ENCODE measurements at regions not wholly inside any gene's neighbourhood (a gene's known extent, or its start where the extent isn't known, plus 50 kb on each side); places are given as distances from the start of the nearest gene placed in this dataset.
"Not testable (repeated sequence)": the region's sequence is repeated elsewhere in the genome, so short reads cannot be mapped to it uniquely, and the experiment has no call there.

DNA sequence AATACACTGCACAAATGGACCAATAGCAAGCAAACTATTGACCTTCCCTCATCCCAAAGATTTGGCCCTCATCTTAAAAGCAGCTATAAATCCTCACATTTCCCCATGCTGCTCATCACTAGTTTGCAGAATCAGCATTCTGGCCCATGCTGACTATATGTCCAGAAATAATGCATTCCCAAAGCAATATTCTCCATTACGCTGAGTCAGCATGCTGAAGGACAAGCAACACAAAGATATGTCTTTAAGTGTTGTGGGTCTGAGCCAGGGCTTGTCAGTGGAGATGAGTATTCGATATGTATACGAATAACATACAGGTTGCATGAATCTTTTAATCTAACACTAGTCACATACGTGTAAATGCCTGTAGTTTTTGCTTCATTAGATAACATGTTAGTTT lies 1045.0 kb upstream of the DDX18 start:
- no peak for DNase-seq (ENCODE audit: low read depth)

DNA sequence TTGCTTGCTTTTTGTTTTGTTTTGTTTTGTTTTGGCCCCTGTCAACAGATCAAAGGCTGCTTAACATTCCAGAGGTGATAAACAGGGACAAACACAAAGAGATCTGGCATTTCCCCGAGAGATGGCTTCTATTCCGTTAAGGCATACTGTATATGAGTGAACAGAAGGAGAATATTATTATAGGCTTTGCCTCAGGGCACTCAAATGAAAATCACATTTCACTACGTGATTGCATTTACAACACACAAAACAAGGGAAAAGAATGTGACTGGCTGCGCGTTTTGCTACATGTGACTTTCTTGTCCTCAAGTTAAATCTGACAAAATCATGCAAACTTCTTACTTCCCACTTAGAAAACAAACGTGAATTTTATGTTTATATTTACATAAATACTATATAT lies 1037.9 kb upstream of the DDX18 start:
- no peak for DNase-seq (ENCODE audit: low read depth)

DNA sequence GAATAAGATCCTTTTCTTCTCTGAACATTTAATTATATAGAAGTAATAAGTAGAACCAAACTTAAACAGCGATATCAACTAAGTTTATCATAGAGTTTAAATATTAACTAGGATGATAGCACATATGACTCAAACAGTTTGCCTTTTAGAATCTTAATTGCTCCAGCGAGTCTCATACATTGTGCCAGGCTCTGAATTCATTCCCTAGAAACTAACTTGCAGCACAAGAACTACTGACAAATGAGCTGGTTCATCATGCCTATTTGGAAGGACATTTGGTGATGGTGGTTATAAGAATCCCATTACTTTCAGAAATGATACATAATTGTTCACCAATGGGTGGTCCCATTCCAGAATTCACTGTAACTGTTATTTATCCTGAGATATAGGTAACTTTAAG lies 1026.6 kb upstream of the DDX18 start:
- DNase-seq (ENCODE audit: low read depth) = no peak

DNA sequence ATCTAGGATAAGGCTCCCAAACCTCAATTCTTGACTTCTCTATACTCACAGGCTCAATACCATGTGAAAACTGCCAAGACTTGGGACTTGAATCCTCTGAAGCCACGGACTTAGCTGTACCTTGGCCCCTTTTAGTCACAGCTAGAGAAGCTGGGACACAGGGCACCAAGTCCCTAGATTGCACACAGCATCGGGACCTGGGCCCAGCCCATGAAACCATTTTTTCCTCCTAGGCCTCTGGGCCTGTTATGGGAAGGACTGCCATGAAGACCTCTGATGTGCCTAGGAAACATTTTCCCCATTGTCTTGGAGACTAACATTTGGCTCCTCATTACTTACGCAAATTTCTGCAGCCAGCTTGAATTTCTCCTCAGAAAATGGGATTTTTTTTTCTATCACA lies 1011.8 kb upstream of the DDX18 start:
- no peak for DNase-seq (ENCODE audit: low read depth)

DNA sequence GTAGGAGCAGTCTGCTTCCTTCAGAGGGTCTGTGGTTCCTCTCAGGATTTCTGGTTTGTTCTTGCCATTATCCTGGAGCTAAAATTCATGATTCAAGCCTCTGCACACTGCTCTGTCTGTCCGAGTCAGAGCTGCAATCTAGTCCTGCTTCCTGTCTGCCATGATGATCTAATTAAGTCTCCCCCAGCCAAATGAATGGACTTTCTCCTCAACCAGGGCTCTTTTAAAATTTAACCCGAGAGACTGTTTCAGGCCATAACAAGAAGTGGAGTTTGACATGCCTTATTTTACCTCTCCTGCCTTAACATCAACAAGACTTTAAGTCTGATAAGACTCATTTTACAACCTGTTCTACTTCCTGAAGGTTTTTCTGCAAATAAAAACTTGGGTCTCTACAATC lies 1009.6 kb upstream of the DDX18 start:
- no peak for DNase-seq (ENCODE audit: low read depth)

DNA sequence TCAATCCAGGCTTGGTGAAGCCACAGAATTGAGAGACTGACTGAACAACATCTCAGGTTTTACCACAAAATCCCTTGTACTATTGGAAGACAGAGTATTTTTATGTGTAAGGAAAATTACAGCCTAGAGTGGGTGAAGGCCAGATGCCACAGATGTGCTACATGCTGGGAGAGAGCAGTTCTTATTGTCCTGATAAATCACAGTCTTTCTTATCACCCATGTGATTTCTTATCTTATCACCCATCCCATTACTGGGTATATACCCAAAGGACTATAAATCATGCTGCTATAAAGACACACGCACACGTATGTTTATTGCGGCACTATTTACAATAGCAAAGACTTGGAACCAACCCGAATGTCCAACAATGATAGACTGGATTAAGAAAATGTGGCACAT lies 1008.0 kb upstream of the DDX18 start:
- not testable (repeated sequence) for DNase-seq (ENCODE audit: low read depth)

DNA sequence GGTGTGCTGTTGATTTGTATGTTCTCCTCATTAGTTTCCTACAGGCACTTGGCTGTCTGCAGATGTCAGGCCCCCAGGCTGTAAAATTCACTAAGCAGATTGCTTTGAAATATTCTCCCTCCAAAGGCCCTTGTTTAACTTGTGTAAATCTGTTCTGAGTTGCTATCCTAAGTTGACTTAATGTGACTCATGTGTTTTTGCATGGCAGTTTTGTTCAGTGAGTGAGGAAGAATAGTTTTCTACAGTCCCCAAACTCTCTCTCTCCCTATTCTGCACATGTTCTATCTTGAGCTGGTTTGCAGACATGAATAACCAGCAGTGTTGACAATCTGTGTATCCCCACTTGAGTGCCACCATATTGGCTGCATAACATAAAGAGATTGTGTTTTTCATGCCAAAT lies 1005.4 kb upstream of the DDX18 start:
- DNase-seq (ENCODE audit: low read depth) = no peak

DNA sequence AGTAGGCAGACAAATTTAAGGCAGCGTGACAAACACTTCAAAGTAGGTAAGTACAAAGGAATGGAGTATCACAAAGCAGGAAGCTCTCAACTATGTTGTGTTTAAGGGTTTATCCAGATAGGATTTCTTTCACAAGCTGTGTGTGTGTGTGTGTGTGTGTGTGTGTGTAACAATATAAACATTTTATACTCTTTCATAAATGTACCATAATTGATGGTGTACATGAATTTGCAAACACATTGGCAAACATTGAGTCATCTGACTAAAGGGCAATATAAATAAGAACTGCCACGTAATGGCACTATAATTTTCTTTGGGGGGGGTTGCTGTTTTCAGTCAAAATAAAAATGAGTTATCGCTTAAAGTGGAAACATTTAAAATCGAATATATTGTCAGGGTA lies 1004.4 kb upstream of the DDX18 start:
- no peak for DNase-seq (ENCODE audit: low read depth)

DNA sequence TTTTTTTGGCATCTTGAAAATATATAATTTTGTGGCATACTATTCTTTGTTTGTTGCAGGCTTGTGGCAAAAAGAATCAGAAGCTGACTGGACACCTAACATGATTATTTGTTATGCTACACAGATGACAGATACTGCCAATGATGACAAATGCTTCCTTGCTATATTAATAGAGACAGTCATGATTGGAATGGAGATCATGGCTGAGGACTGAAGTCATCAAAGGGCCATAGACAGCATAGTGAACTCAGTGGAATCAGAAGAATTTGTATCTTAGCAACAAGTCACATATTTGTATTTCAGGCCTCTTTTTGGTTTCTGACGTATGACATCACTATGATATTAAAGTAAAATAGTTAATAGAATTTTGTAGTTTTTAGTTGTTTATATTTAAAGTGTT lies 1003.8 kb upstream of the DDX18 start:
- no peak for DNase-seq (ENCODE audit: low read depth)

DNA sequence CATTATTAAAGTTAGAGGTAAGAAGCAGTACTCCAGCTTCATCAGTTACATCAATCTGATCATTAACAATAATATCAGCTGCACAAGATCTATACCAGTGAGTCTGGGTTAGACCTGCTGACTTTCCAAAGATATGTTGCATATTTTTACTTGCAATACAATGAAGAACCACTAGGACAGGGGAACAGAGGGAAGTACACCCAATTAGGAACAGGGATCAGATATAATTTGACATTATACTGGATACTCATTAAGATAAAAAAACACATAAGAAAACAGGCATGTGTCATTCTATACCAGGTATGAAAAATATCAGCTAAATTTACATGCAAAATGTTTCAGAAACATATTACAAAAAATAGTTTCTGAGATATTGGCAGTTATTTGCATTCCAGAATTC lies 995.1 kb upstream of the DDX18 start:
- DNase-seq (ENCODE audit: low read depth) = no peak

DNA sequence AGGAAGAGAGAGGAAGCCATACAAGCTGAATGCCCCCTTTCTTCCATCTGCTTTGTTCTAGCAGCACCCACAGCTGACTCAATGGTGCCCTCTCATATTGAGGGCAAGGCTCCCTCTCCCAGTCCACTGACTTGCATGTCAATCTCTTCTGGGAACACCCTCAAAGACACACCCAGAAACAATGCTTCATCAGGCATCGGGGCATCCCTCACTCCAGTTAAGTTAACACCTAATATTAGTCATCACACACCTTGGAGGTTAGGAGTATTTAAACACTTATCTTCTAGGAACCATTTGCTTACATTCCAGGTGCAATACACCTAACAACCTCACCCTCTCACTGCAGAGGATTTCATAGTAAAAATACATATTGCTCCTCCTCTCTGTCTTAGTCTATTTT lies 993.5 kb upstream of the DDX18 start:
- no peak for DNase-seq (ENCODE audit: low read depth)

DNA sequence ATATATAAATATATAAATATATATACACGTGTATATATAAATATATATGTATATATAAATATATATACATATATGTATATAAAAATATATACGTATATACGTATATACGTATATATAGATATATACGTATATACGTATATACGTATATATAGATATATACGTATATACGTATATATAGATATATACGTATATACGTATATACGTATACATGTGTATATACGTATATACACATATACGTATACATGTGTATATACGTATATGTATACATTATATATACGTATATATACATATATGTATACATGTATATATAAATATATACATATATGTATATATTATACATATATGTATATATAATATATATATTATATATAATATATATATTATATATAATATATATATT lies 984.9 kb upstream of the DDX18 start:
- not testable (repeated sequence) for DNase-seq (ENCODE audit: low read depth)

DNA sequence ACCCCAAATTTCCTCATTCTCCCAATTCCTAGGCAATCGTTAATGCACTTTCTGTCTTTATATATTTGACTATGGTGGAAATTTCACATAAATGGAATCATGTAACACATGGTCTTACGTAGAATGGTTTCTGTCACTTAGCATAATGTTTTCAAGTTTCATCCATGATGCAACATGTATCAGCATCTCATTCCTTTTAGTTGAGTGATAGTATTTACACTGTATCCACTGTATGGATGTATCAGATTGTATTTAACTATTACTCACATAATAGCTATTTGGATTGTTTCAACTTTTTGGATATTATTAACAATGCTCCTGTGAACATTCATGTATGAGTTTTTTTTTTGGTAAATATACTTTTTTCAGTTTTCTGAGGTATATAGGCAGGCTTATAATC lies 982.3 kb upstream of the DDX18 start:
- DNase-seq (ENCODE audit: low read depth) = no peak

DNA sequence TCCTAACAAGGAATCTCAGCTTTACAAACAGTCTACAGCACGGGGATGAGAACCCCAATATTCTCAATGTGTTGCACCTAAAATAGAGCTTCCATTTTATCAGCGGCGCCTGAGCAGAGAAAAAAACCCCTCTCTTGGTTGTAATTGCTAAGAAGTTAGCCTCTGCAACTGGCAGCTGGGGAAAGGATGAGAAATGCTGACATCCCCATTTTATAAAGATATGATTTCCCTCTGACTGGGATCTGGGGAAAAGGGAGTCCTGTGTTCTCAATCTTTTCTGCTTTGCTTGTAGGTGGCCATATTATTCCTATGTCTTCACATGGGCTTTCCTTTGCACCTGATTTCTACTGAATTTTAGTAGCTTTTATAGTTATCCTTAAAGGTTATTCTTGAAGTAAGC lies 981.4 kb upstream of the DDX18 start:
- DNase-seq (ENCODE audit: low read depth) = no peak

DNA sequence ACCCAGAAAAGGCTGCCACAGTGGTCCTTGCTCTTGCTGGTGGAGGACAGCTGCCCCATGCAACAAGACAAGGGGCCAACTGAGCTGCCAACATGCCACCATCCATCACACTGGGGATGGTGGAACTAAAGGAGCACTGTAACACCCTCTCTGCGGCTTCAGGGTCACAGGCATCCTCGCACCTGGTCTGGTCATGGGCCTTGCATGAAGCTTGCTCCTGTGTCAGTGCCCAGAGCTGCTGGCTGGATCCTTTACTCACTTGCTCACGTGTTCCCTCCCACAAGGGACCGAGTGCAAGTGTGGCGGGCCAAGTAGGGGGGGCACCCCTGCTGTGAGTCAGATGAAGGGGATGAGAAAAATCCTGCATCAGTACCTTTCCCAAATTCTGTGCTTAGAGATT lies 972.3 kb upstream of the DDX18 start:
- no peak for DNase-seq (ENCODE audit: low read depth)

DNA sequence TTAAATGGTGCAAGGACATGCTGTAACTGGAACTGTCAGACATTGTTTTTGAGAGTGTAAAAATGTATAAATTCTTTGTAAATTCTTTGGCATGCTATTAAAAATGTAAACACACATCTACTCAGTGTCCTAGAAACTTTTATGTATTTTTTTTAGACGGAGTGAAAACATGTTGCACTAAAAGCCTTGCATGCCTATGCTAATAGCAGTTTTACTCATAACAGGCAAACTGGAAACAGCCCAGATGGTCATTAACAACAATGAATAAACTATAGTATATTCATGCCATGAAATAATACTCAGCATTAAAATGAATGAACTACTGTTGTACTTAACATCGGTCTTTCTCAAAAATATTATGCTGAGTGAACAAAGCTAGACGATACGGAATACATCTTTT lies 954.8 kb upstream of the DDX18 start:
- DNase-seq (ENCODE audit: low read depth) = no peak

DNA sequence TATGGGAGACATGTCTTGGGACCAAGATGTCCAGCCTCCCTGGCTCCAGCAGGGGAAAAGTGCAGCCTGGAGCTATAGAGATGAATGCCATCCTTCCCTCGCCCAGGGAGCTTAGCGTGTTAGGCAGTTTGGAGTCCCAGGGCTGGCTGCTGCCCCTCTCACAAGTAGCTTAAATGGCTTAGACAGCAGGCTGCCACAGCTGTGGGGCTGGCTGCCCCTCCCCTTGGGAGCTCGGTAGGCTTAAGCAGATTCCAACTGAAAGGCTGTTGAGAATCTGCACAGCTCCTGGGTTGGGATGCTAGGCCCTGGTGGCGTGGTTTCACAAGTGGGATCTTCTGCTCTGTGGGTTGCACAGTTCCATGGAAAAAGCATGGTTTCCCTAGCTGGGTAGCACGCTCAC lies 940.5 kb upstream of the DDX18 start:
- no peak for DNase-seq (ENCODE audit: low read depth)

DNA sequence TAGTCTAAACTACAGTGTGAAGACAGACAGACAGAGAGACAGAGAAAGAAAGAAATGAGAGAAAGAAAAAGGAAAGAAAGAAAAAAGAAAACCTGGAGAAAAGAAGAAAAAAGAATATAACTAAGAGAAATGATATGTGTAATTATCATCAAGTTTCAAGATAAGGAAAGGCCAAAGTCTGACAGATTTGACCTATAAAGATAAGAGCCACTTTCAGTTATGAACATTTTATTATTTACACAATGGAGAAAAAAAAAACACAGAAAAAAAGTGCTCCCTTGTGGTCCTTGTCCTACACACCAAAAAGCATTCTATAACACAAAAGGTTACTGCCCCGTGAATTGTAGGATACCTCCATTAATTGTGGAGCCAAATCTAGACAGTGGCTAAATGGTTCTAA lies 937.2 kb upstream of the DDX18 start:
- DNase-seq (ENCODE audit: low read depth) = no peak

DNA sequence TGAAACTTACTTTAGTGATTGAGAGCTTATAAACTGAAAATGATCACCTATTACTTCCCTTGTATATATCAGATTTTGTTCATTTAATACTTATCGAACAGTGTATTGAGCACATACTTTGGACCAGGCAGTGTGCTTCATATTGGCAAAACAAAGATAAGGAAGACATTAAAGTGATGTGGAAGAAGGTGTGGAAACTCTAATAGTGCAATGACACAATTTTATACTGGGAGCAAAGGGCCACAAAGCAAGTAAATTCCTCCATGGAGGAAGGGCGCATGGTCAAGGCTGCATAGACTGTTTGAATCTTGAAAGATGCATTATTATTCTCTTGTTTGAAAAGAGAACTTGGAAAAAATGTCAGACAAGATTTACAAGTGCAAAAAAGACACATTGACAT lies 936.5 kb upstream of the DDX18 start:
- DNase-seq (ENCODE audit: low read depth) = no peak

DNA sequence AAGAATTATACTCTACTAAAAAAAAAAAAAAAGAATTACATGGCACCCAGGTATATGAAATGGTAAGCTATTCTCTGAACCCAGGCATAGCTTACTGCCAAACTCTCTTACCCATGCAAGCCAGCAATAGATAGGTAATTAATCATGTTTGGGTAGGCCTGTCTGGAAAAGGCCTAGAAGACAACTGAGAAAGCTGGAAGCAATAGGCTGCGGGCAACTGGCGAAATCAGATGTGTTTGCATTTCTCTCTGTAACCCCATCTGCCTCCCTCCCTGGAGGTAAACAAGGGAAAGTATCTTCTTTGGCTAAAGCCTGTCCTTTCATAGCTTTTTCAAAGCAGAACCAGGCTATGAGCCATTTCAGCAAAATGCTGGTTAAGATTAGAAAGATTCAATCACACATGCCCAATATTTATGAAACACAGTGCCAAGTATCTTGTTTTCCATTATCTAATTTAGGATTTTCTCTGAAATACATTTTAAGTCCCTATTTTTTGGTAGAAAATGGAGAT lies 934.8 kb upstream of the DDX18 start:
- no peak for DNase-seq (ENCODE audit: low read depth)

DNA sequence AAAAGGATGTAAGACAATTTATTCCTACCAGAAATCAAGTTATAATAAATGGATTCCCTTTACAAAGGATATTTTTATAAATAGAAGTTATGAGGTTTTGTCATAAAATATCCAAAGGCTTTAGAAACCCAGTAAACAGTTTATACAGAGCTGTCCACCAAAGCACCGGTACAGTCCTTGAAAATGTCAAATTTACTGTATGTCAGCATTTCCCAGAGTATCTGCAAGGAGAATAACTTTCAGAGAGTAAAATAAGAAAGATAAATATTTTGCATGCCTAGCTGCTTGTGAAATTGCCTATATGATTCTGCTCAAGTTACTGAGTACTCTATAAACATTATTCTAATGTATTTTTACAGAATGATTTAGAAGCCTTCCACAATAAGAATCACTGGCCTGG lies 923.3 kb upstream of the DDX18 start:
- DNase-seq (ENCODE audit: low read depth) = no peak

DNA sequence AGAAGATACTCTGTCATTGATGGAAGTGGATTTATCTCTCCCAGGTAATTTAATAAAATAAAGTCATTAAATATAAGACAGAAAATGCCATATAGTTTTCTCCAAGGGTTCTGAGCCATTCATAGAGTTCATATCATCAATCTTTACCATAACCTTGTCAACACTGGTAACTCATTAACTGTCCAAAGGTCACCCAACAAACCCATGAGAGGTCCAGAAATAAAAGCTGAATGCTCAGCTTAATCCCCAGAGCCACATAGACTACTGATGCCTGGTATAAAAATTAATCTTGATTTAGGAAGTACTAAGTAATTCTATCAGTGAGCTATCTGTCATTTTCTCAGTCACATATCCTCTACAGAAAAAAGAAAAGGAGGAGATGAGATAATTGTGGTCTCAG lies 903.0 kb upstream of the DDX18 start:
- DNase-seq (ENCODE audit: low read depth) = no peak

DNA sequence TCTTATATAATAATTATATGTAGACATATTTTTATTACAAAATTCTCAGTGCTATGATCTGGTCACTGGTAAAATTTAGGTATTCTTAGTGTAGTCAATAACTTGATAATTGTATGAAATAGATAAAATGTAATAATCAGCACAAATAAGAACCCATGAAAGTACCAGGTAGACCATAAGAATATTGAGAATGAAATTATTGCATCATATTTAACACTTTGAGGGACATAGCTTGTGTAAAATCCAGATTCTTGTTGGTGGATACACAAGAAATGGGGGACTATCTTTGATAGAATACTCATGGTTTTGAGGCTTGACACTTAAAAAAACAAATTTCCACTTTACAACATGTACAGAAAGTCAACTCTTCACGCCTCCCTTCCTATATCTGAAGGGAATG lies 898.8 kb upstream of the DDX18 start:
- DNase-seq (ENCODE audit: low read depth) = no peak

DNA sequence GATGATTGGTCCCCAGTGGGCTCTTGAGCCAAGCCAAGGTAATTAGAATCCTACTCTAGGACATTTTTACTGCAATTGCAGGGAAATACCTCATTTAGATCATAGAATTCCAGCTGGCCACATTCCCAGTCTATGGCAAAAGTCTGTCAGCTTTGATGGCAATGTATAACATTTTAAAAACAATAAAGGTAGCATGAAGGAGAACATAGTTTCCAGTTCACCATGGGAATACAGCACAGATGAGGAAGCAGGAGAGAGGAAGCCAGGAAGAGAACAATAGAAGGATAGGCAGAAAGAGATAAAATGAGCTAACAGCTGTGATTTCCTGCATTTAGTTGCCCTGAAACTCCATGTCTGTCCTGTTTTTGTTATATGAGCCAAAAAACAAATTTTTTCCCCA lies 897.3 kb upstream of the DDX18 start:
- no peak for DNase-seq (ENCODE audit: low read depth)

DNA sequence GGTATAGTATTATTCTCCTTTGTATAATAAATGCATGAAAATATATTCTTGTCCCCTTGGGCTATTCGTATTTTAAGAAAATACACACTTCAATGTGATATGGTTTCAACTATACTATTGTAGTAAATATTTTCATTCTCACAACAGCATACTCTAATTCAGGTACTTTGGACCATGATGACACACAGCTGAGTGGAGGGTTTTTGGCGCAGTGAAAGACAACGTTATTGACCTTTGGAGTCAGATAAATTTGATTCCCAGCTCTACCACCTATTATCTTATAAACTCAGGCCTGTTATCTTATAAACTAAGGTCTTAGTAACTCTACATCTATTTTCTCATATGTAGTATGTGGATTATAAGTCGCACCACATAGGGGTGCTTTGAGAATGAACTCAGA lies 895.9 kb upstream of the DDX18 start:
- DNase-seq (ENCODE audit: low read depth) = no peak

Data from Daoy (cell line).